ENCODE measurements at regions not wholly inside any gene's neighbourhood (a gene's known extent, or its start where the extent isn't known, plus 50 kb on each side); places are given as distances from the start of the nearest gene placed in this dataset.

DNA sequence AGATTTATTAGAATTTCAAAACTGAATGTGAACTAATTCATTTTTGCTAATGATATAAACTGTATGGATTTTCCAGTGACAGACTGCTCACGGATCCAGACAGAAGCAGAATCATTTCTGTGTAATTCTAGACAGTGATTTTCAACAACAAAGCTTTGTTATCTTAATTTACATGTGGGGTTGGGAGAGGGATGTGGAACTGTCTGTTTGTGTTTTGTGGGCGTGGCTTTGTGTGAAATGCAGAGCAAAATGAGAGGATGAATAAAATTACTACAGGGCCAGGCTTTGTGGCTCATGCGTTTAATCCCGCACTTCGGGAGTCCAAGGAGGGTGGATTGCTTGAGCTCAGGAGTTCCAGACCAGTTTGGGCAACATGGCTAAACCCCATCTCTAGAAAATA is 834.7 kb downstream of the GALC start:
- Histone ChIP-seq H3K27me3 (ENCODE audit: insufficient read depth, low read length, poor library complexity) (no peaks in the 10 kb centered on the region), H3K36me3 (ENCODE audit: insufficient read depth, low read length) (no peaks in the 10 kb centered on the region), H3K9me3 (ENCODE audit: insufficient read depth, low read length, severe bottlenecking) (no peaks in the 10 kb centered on the region), H3K79me2 (ENCODE audit: insufficient read depth, low read length) (no peaks in the 10 kb centered on the region), H3K4me3 (ENCODE audit: low read depth in 1 of 2, low read length in 2 of 2) (no peak overlapping the region), H2AFZ (ENCODE audit: low read depth, low read length) (no peak overlapping the region), H3K27ac (ENCODE audit: low read length) (no peak overlapping the region), H3K4me2 (ENCODE audit: insufficient read depth, low read length) (no peak overlapping the region), H4K20me1 (ENCODE audit: insufficient read depth, low read length) (no peaks in the 10 kb centered on the region), H3K4me1 (ENCODE audit: insufficient read depth, low read length) (no peaks in the 10 kb centered on the region), H3K9ac (ENCODE audit: low read depth, low read length) (no peak overlapping the region)
- TF ChIP-seq, protein P1, sequence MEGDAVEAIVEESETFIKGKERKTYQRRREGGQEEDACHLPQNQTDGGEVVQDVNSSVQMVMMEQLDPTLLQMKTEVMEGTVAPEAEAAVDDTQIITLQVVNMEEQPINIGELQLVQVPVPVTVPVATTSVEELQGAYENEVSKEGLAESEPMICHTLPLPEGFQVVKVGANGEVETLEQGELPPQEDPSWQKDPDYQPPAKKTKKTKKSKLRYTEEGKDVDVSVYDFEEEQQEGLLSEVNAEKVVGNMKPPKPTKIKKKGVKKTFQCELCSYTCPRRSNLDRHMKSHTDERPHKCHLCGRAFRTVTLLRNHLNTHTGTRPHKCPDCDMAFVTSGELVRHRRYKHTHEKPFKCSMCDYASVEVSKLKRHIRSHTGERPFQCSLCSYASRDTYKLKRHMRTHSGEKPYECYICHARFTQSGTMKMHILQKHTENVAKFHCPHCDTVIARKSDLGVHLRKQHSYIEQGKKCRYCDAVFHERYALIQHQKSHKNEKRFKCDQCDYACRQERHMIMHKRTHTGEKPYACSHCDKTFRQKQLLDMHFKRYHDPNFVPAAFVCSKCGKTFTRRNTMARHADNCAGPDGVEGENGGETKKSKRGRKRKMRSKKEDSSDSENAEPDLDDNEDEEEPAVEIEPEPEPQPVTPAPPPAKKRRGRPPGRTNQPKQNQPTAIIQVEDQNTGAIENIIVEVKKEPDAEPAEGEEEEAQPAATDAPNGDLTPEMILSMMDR (IDR thresholded peaks at IDR 0.05; ENCODE audit: borderline replicate concordance, extremely low read depth, low read length, poor library complexity, severe bottlenecking): no peak
- ATAC-seq (ENCODE audit: insufficient read depth, low read depth) (no peak), DNase-seq (no peak)

- no peaks in the 10 kb centered on the region for H3K36me3 ChIP-seq (ENCODE audit: insufficient read depth, low read length)
- no peak overlapping the region for H3K27ac ChIP-seq (ENCODE audit: low read length)
- H3K4me2 ChIP-seq (ENCODE audit: insufficient read depth, low read length): no peak overlapping the region
- TF ChIP-seq EZH2 (IDR thresholded peaks at IDR 0.05; ENCODE audit: borderline replicate concordance, low read depth, low read length, severe bottlenecking): no peak
- TF ChIP-seq, protein P1 (IDR thresholded peaks at IDR 0.05; ENCODE audit: borderline replicate concordance, extremely low read depth, low read length, poor library complexity, severe bottlenecking): no peak
- H3K9me3 ChIP-seq (ENCODE audit: insufficient read depth, low read length, severe bottlenecking): no peaks in the 10 kb centered on the region
- no peak for ATAC-seq (ENCODE audit: insufficient read depth, low read depth)
- H3K79me2 ChIP-seq (ENCODE audit: insufficient read depth, low read length): no peaks in the 10 kb centered on the region
- H3K9ac ChIP-seq (ENCODE audit: low read depth, low read length): no peak overlapping the region
- no peaks in the 10 kb centered on the region for H4K20me1 ChIP-seq (ENCODE audit: insufficient read depth, low read length)
- DNase-seq: no peak
- no peaks in the 10 kb centered on the region for H3K27me3 ChIP-seq (ENCODE audit: insufficient read depth, low read length, poor library complexity)
- H3K4me1 ChIP-seq (ENCODE audit: insufficient read depth, low read length): no peaks in the 10 kb centered on the region
- H3K4me3 ChIP-seq (ENCODE audit: low read depth in 1 of 2, low read length in 2 of 2): no peak overlapping the region
- H2AFZ ChIP-seq (ENCODE audit: low read depth, low read length): no peak overlapping the region
These were observed 836.1 kb downstream of the GALC start for GRCh38 chr14:87156878-87157277.

- Histone ChIP-seq H3K4me1 (ENCODE audit: insufficient read depth, low read length) (no peaks in the 10 kb centered on the region), H3K79me2 (ENCODE audit: insufficient read depth, low read length) (no peaks in the 10 kb centered on the region), H3K9ac (ENCODE audit: low read depth, low read length) (no peak overlapping the region), H3K4me2 (ENCODE audit: insufficient read depth, low read length) (no peak overlapping the region), H4K20me1 (ENCODE audit: insufficient read depth, low read length) (no peaks in the 10 kb centered on the region), H2AFZ (ENCODE audit: low read depth, low read length) (no peak overlapping the region), H3K27me3 (ENCODE audit: insufficient read depth, low read length, poor library complexity) (no peaks in the 10 kb centered on the region), H3K27ac (ENCODE audit: low read length) (no peak overlapping the region), H3K36me3 (ENCODE audit: insufficient read depth, low read length) (no peaks in the 10 kb centered on the region), H3K4me3 (ENCODE audit: low read depth in 1 of 2, low read length in 2 of 2) (no peak overlapping the region), H3K9me3 (ENCODE audit: insufficient read depth, low read length, severe bottlenecking) (no peaks in the 10 kb centered on the region)
- TF ChIP-seq, protein P1 (IDR thresholded peaks at IDR 0.05; ENCODE audit: borderline replicate concordance, extremely low read depth, low read length, poor library complexity, severe bottlenecking): no peak
- no peak for TF ChIP-seq EZH2 (IDR thresholded peaks at IDR 0.05; ENCODE audit: borderline replicate concordance, low read depth, low read length, severe bottlenecking)
- no peak for DNase-seq
- no peak for ATAC-seq (ENCODE audit: insufficient read depth, low read depth)
These were observed 837.0 kb downstream of the GALC start for GRCh38 chr14:87155856-87156488.

DNA sequence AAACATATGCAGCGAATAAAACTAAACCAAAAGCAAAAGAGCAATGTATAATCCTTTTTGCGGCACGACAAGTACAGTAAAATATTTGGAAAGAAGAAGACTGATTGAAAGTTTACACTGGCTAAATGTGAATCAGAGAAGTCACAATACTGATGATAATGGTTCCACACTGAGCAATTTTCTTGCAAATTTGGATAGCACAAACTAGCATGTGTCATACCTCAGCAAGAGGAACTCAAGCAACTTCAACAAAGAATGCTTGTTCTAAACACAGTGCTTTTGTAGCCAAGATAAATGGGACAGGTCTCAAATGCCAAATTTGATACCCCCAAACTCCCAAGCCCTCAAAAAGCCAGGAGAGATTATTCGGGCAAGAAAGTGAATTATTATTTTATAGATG is 839.1 kb downstream of the GALC start:
- Histone ChIP-seq H3K9ac (ENCODE audit: low read depth, low read length) (no peak overlapping the region), H3K4me1 (ENCODE audit: insufficient read depth, low read length) (no peaks in the 10 kb centered on the region), H3K79me2 (ENCODE audit: insufficient read depth, low read length) (no peaks in the 10 kb centered on the region), H3K4me3 (ENCODE audit: low read depth in 1 of 2, low read length in 2 of 2) (no peak overlapping the region), H3K9me3 (ENCODE audit: insufficient read depth, low read length, severe bottlenecking) (no peaks in the 10 kb centered on the region), H4K20me1 (ENCODE audit: insufficient read depth, low read length) (no peaks in the 10 kb centered on the region), H3K4me2 (ENCODE audit: insufficient read depth, low read length) (no peak overlapping the region), H2AFZ (ENCODE audit: low read depth, low read length) (no peak overlapping the region), H3K36me3 (ENCODE audit: insufficient read depth, low read length) (no peaks in the 10 kb centered on the region), H3K27ac (ENCODE audit: low read length) (no peak overlapping the region), H3K27me3 (ENCODE audit: insufficient read depth, low read length, poor library complexity) (no peaks in the 10 kb centered on the region)
- DNase-seq: no peak
- no peak for ATAC-seq (ENCODE audit: insufficient read depth, low read depth)
- no peak for TF ChIP-seq EZH2 (IDR thresholded peaks at IDR 0.05; ENCODE audit: borderline replicate concordance, low read depth, low read length, severe bottlenecking)
- TF ChIP-seq, protein P1 (IDR thresholded peaks at IDR 0.05; ENCODE audit: borderline replicate concordance, extremely low read depth, low read length, poor library complexity, severe bottlenecking): no peak
